ENCODE measurements at regions not wholly inside any gene's neighbourhood (a gene's known extent, or its start where the extent isn't known, plus 50 kb on each side); places are given as distances from the start of the nearest gene placed in this dataset.
A peak's percentile ranks its signal among the peaks of the same experiment; 100 is the strongest.

DNA sequence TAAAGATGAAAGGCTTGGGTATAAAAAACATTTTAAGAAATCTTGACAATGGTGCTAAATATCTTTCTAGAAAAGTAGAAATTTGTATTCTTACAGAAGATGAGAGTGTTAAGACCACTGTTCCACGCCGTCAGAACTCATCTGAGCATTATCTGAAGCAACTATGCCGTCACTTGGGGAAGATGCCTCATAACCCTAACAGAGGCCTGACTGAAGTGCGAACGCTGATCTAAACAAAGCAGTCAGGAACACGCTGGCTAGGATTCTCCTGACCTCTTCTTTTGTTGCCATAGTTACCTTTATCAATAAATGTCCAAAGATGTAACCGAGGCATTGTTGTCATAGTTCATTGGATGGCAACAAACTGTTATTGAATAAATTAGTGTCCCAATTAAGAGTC, 612.4 kb downstream of the LTN1 start:
- no peak for ATAC-seq (ENCODE audit: low FRiP score)
- DNase-seq, result no peak
- H3K36me3 ChIP-seq (ENCODE audit: control insufficient read depth in 1 of 2, insufficient read depth in 2 of 2, low read length in 1 of 2), result no peaks in the 10 kb centered on the region
- intact Hi-C loops (cut with DNase I), result no loop called here
- peaks cover 0 to 6% of the 10 kb centered on the region in 2 donors for H3K4me1 ChIP-seq (ENCODE audit: control insufficient read depth in 1 of 2, insufficient read depth in 2 of 2, low read length in 2 of 2)
- WGBS, 2 donors, result 87 to 91% methylated on average over 7 of the region's 7 CpGs
- no peak overlapping the region for H3K4me3 ChIP-seq (ENCODE audit: low read length in 2 of 2)
- H3K9me3 ChIP-seq (ENCODE audit: control insufficient read depth, low read length), result no peaks in the 10 kb centered on the region
- no peaks in the 10 kb centered on the region for H3K27me3 ChIP-seq (ENCODE audit: control insufficient read depth in 1 of 2, insufficient read depth in 2 of 2, low read length in 1 of 2)
- no peak overlapping the region for H3K27ac ChIP-seq (ENCODE audit: low read depth in 1 of 2, low read length in 2 of 2)

DNA sequence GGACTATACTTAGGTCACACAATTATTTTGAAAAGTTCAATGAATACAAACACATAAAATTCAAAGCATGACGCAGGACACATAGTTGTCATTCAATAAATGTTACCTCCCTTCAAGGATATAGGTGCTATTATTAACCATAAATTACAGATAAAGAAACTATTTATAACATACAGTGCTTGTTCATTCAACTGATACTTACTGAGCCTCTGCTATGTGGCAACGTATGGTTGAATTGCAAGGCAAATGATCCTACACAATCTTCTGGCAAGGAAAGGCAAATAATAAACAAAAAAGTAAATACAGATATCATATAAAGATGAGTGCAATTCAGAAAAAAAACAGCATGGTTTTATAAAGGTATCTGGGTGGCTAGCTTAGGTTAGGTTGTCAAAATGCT, 614.7 kb downstream of the LTN1 start:
- Histone ChIP-seq H3K4me1 (ENCODE audit: control insufficient read depth in 1 of 2, insufficient read depth in 2 of 2, low read length in 2 of 2) (peaks cover 0 to 6% of the 10 kb centered on the region in 2 donors), H3K9me3 (ENCODE audit: control insufficient read depth, low read length) (no peaks in the 10 kb centered on the region), H3K4me3 (ENCODE audit: low read length in 2 of 2) (no peak overlapping the region), H3K36me3 (ENCODE audit: control insufficient read depth in 1 of 2, insufficient read depth in 2 of 2, low read length in 1 of 2) (no peaks in the 10 kb centered on the region), H3K27ac (ENCODE audit: low read depth in 1 of 2, low read length in 2 of 2) (no peak overlapping the region), H3K27me3 (ENCODE audit: control insufficient read depth in 1 of 2, insufficient read depth in 2 of 2, low read length in 1 of 2) (no peaks in the 10 kb centered on the region)
- ATAC-seq (ENCODE audit: low FRiP score), result no peak
- DNase-seq, result no peak
- WGBS, 2 donors, result 92 to 97% methylated on average over 2 of the region's 2 CpGs
- intact Hi-C loops (cut with DNase I), result loop anchor here in 1 of 2 donors (5.0 kb wide), 2 partner anchors 159 to 259 kb away; no protein-coding TSS in a partner anchor

DNA sequence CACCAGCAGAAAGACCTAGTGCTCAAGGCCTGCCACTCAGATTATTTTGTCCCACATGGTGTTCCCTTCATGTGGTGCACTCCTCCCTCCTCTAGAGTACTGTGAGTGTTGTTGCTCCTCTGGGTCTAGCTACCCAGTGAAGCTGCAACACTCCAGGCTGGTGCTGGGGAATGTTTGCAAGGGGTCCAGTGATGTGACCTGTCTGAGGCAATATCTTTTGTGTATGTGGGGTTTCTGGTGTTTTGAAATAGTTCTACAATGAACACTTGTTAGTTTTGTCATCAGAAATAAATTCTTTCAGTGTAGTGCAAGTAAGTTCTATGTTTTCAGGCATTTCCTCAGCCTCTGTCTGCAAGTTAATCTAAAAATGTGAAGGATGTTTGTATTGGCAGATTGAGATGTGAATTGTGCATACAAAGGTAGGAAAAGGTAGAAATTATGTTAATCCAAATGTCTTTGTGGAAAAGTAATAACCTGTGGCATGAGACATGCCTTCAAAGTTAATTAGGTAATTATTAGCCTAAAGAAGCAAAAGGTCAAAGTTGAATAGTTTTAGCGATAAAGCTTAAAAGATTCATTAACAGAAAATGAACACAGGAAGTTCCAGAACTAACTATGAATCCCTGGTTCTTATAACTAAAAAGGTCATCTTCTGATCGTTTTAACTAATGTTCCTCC, 616.8 kb downstream of the LTN1 start:
- peak overlapping the region; percentile 16 to 79 for H3K27ac ChIP-seq (ENCODE audit: low read depth in 1 of 2, low read length in 2 of 2)
- ATAC-seq (ENCODE audit: low FRiP score), result no peak
- WGBS, 2 donors, result 52 to 68% methylated on average over 2 of the region's 2 CpGs
- no peaks in the 10 kb centered on the region for H3K36me3 ChIP-seq (ENCODE audit: control insufficient read depth in 1 of 2, insufficient read depth in 2 of 2, low read length in 1 of 2)
- no peak for DNase-seq
- no peaks in the 10 kb centered on the region for H3K27me3 ChIP-seq (ENCODE audit: control insufficient read depth in 1 of 2, insufficient read depth in 2 of 2, low read length in 1 of 2)
- H3K4me1 ChIP-seq (ENCODE audit: control insufficient read depth in 1 of 2, insufficient read depth in 2 of 2, low read length in 2 of 2), result peaks cover 0 to 4% of the 10 kb centered on the region in 2 donors
- H3K4me3 ChIP-seq (ENCODE audit: low read length in 2 of 2), result no peak overlapping the region
- intact Hi-C loops (cut with DNase I), result loop anchor here in 1 of 2 donors (5.0 kb wide), 2 partner anchors 161 to 261 kb away; no protein-coding TSS in a partner anchor
- H3K9me3 ChIP-seq (ENCODE audit: control insufficient read depth, low read length), result no peaks in the 10 kb centered on the region

DNA sequence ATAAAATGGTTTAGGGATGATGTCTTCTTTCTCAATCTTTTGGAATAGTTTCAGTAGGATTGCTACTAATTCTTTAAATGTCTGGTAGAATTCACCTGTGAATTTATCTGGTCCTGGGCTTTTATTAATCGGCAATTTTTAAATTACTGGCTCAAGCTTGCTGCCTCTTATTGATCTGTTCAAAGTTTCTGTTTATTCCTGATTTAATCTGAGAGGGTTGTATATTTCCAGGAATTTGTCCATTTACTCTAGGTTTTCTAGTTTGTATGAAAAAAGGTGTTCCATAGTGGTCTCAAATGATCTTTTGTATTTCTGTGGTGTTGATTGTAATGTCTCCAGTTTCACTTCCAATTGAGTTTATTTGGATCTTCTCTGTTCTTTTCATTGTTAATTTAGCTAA, 617.8 kb downstream of the LTN1 start:
- DNase-seq, result no peak
- no peaks in the 10 kb centered on the region for H3K27me3 ChIP-seq (ENCODE audit: control insufficient read depth in 1 of 2, insufficient read depth in 2 of 2, low read length in 1 of 2)
- intact Hi-C loops (cut with DNase I), result loop anchor here in 1 of 2 donors (5.0 kb wide), 2 partner anchors 162 to 262 kb away; no protein-coding TSS in a partner anchor
- no peak for ATAC-seq (ENCODE audit: low FRiP score)
- 97 to 100% methylated on average over 1 of the region's 1 CpG for WGBS, 2 donors
- no peaks in the 10 kb centered on the region for H3K9me3 ChIP-seq (ENCODE audit: control insufficient read depth, low read length)
- peaks cover 0 to 4% of the 10 kb centered on the region in 2 donors for H3K4me1 ChIP-seq (ENCODE audit: control insufficient read depth in 1 of 2, insufficient read depth in 2 of 2, low read length in 2 of 2)
- no peak overlapping the region for H3K27ac ChIP-seq (ENCODE audit: low read depth in 1 of 2, low read length in 2 of 2)
- no peak overlapping the region for H3K4me3 ChIP-seq (ENCODE audit: low read length in 2 of 2)
- H3K36me3 ChIP-seq (ENCODE audit: control insufficient read depth in 1 of 2, insufficient read depth in 2 of 2, low read length in 1 of 2), result no peaks in the 10 kb centered on the region

DNA sequence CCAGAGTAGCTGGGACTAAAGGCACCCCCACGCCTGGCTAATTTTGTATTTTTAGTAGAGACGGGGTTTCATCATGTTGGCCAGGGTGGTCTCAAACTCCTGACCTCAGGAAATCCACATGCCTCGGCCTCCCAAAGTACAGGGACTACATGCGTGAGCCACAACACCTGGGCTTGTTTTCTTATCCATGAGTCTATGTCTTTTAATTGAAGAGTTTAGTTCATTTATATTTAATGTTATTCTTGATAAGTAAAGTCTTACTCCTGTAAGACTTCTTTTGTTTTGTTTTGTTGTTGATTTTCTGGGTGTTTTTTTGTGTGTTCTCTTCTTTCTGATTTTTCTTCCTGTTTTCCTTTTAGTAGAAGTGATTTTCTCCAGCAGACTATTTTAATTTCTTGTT, 621.0 kb downstream of the LTN1 start:
- Histone ChIP-seq H3K4me1 (ENCODE audit: control insufficient read depth in 1 of 2, insufficient read depth in 2 of 2, low read length in 2 of 2) (peaks cover 0 to 4% of the 10 kb centered on the region in 2 donors), H3K36me3 (ENCODE audit: control insufficient read depth in 1 of 2, insufficient read depth in 2 of 2, low read length in 1 of 2) (no peaks in the 10 kb centered on the region), H3K27me3 (ENCODE audit: control insufficient read depth in 1 of 2, insufficient read depth in 2 of 2, low read length in 1 of 2) (no peaks in the 10 kb centered on the region), H3K9me3 (ENCODE audit: control insufficient read depth, low read length) (no peaks in the 10 kb centered on the region), H3K27ac (ENCODE audit: low read depth in 1 of 2, low read length in 2 of 2) (no peak overlapping the region), H3K4me3 (ENCODE audit: low read length in 2 of 2) (no peak overlapping the region)
- DNase-seq (no peak), ATAC-seq (ENCODE audit: low FRiP score) (no peak)
- WGBS, 2 donors, result 94 to 95% methylated on average over 4 of the region's 4 CpGs
- intact Hi-C loops (cut with DNase I), result no loop called here

DNA sequence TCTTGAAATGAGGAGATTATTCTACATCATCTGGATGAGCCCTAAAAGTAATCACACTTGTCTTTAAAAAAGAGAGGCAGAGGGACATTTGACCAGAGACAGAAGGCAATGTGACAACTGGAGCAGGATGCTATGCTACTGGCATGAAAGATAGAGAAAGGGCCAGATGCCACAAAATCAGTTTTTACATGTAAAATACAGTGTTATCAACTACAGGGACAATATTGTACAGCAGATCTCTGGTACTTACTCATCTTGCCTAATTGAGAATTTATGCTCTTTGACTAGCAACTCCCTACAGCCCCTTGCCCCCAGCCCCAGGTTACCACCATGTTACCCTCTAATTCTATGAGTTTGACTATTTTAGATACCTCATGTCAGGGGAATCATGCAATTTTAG, 633.4 kb downstream of the LTN1 start:
- Histone ChIP-seq H3K4me1 (ENCODE audit: control insufficient read depth in 1 of 2, insufficient read depth in 2 of 2, low read length in 2 of 2) (no peaks in the 10 kb centered on the region), H3K9me3 (ENCODE audit: control insufficient read depth, low read length) (no peaks in the 10 kb centered on the region), H3K27ac (ENCODE audit: low read depth in 1 of 2, low read length in 2 of 2) (no peak overlapping the region), H3K4me3 (ENCODE audit: low read length in 2 of 2) (no peak overlapping the region), H3K27me3 (ENCODE audit: control insufficient read depth in 1 of 2, insufficient read depth in 2 of 2, low read length in 1 of 2) (no peaks in the 10 kb centered on the region), H3K36me3 (ENCODE audit: control insufficient read depth in 1 of 2, insufficient read depth in 2 of 2, low read length in 1 of 2) (no peaks in the 10 kb centered on the region)
- intact Hi-C loops (cut with DNase I), result no loop called here
- DNase-seq (no peak), ATAC-seq (ENCODE audit: low FRiP score) (no peak)

DNA sequence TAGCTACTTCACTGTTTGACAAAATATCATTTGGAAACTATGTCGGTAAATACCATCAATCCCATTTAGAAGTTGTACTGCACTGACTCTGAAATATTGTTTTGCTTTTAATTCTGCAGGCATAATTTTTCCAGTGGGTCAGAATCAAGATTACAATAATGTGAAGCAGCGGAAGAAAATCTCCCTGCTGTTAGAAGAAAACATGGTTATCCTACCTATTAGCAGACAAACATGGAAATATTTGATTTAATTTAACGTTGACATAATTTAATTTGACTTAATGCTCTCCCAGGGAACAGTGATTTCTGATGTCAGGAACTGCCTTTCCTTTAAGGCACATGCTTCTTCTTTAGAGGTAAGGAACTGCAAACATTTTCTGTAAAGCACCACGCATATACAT, 634.0 kb downstream of the LTN1 start:
- no peaks in the 10 kb centered on the region for H3K36me3 ChIP-seq (ENCODE audit: control insufficient read depth in 1 of 2, insufficient read depth in 2 of 2, low read length in 1 of 2)
- DNase-seq (no peak), ATAC-seq (ENCODE audit: low FRiP score) (no peak)
- no peak overlapping the region for H3K4me3 ChIP-seq (ENCODE audit: low read length in 2 of 2)
- intact Hi-C loops (cut with DNase I), result no loop called here
- WGBS, 2 donors, result 90 to 91% methylated on average over 4 of the region's 4 CpGs
- no peaks in the 10 kb centered on the region for H3K27me3 ChIP-seq (ENCODE audit: control insufficient read depth in 1 of 2, insufficient read depth in 2 of 2, low read length in 1 of 2)
- H3K27ac ChIP-seq (ENCODE audit: low read depth in 1 of 2, low read length in 2 of 2), result no peak overlapping the region
- H3K4me1 ChIP-seq (ENCODE audit: control insufficient read depth in 1 of 2, insufficient read depth in 2 of 2, low read length in 2 of 2), result no peaks in the 10 kb centered on the region
- H3K9me3 ChIP-seq (ENCODE audit: control insufficient read depth, low read length), result no peaks in the 10 kb centered on the region

DNA sequence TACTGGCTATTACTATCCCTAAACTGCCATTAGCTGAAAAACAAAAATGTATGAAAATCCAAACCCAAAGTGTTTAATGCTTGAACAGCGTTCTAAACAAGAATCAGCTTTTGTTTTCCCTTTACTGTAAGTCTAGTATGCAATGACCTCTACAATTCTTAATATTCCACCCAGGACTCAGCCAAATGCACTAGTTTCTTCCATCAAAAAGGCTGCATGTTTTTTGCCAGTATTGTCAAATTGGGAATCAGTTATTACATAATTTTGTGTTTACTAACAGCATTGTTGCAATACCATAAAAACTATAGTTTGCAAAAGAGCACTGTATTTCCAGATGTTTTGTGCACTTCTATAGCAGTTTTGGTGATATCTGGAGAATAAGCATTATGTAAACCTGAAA, 634.5 kb downstream of the LTN1 start:
- no peaks in the 10 kb centered on the region for H3K36me3 ChIP-seq (ENCODE audit: control insufficient read depth in 1 of 2, insufficient read depth in 2 of 2, low read length in 1 of 2)
- intact Hi-C loops (cut with DNase I), result no loop called here
- ATAC-seq (ENCODE audit: low FRiP score) (no peak), DNase-seq (no peak)
- WGBS, 2 donors, result 93 to 97% methylated on average over 1 of the region's 1 CpG
- H3K4me1 ChIP-seq (ENCODE audit: control insufficient read depth in 1 of 2, insufficient read depth in 2 of 2, low read length in 2 of 2), result no peaks in the 10 kb centered on the region
- no peak overlapping the region for H3K4me3 ChIP-seq (ENCODE audit: low read length in 2 of 2)
- no peak overlapping the region for H3K27ac ChIP-seq (ENCODE audit: low read depth in 1 of 2, low read length in 2 of 2)
- no peaks in the 10 kb centered on the region for H3K27me3 ChIP-seq (ENCODE audit: control insufficient read depth in 1 of 2, insufficient read depth in 2 of 2, low read length in 1 of 2)
- no peaks in the 10 kb centered on the region for H3K9me3 ChIP-seq (ENCODE audit: control insufficient read depth, low read length)

DNA sequence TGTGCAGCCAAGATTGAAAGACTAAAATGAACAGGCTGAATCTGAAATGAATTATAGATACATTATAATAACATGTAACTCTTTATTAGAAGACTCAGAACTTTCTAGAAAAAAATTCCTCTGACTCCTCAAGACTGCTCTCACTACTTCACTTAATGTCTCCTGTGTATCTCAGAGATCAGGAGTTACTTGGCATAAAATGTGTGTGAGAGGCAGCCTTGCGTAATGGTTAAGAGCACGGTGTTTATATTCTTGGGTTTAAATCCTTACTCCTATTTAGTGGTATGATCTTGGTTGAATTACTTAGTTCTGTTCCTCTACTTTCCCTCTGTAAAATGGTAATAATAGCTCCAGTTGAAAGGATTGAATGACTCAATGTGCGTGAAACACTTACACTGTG, 634.9 kb downstream of the LTN1 start:
- no peaks in the 10 kb centered on the region for H3K9me3 ChIP-seq (ENCODE audit: control insufficient read depth, low read length)
- H3K27me3 ChIP-seq (ENCODE audit: control insufficient read depth in 1 of 2, insufficient read depth in 2 of 2, low read length in 1 of 2), result no peaks in the 10 kb centered on the region
- intact Hi-C loops (cut with DNase I), result no loop called here
- no peak overlapping the region for H3K4me3 ChIP-seq (ENCODE audit: low read length in 2 of 2)
- ATAC-seq (ENCODE audit: low FRiP score) (no peak), DNase-seq (no peak)
- H3K36me3 ChIP-seq (ENCODE audit: control insufficient read depth in 1 of 2, insufficient read depth in 2 of 2, low read length in 1 of 2), result no peaks in the 10 kb centered on the region
- WGBS, 2 donors, result 96 to 97% methylated on average over 3 of the region's 3 CpGs
- no peaks in the 10 kb centered on the region for H3K4me1 ChIP-seq (ENCODE audit: control insufficient read depth in 1 of 2, insufficient read depth in 2 of 2, low read length in 2 of 2)
- no peak overlapping the region for H3K27ac ChIP-seq (ENCODE audit: low read depth in 1 of 2, low read length in 2 of 2)
